ENCODE measurements at regions not wholly inside any gene's neighbourhood (a gene's known extent, or its start where the extent isn't known, plus 50 kb on each side); places are given as distances from the start of the nearest gene placed in this dataset.

DNA sequence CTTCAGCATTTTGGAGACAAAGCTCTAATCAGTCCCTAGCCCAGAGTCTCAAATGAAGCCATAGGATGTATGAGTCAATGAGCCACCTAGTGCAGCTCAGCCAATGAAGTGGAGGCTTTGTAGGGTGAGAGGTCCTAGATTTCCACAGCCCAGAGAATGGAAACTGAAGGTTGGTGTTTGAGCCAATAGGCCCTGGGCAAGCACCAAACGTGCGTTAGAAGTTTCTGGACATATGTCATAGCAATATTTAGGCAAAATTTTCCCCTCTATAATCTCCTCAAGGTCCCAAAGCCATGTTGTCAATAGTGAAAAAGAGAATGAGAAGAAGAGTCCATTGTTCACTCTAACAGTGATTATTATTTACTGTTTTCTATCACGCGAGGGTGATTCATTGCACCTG lies 361.3 kb downstream of the PLPP3 start:
- Histone ChIP-seq H2BK120ac (replicated peaks; ENCODE audit: low read depth, low read length) (no peak overlapping the region), H4K91ac (replicated peaks; ENCODE audit: insufficient read length, low read length) (no peak overlapping the region), H3K14ac (ENCODE audit: insufficient read length) (no peak overlapping the region), H4K5ac (ENCODE audit: insufficient read length, low read depth, low read length) (no peak overlapping the region), H3K4me1 (replicated peaks in 1 of 4; ENCODE audit: control insufficient read depth in 3 of 4, insufficient read depth in 4 of 4, low read length in 3 of 4) (no peaks in the 10 kb centered on the region), H3K9ac (replicated peaks in 1 of 4; ENCODE audit: extremely low read depth in 1 of 4, low read depth in 3 of 4, low read length in 3 of 4) (no peak overlapping the region), H3K79me2 (ENCODE audit: control insufficient read depth in 1 of 2, insufficient read depth in 2 of 2, low read length in 2 of 2) (no peaks in the 10 kb centered on the region), H3K4ac (replicated peaks; ENCODE audit: insufficient read length, low read depth, low read length) (no peak overlapping the region), H4K20me1 (replicated peaks in 1 of 2; ENCODE audit: control insufficient read depth in 1 of 2, insufficient read depth in 2 of 2, low read length in 2 of 2) (no peaks in the 10 kb centered on the region), H3K36me3 (ENCODE audit: control insufficient read depth in 2 of 4, insufficient read depth in 4 of 4, low read length in 3 of 4) (no peaks in the 10 kb centered on the region), H2BK5ac (ENCODE audit: low read depth, low read length) (no peak overlapping the region), H3K4me3 (ENCODE audit: extremely low read depth in 1 of 4, insufficient read depth in 2 of 4, low read depth in 3 of 4, low read length in 4 of 4) (no peak overlapping the region), H3K9me3 (ENCODE audit: insufficient read depth in 2 of 2, low read depth in 1 of 2, low read length in 1 of 2) (no peaks in the 10 kb centered on the region), H3K79me1 (ENCODE audit: low read depth, low read length) (no peaks in the 10 kb centered on the region), H3K18ac (ENCODE audit: extremely low read depth, low read length) (no peak overlapping the region), H3K23ac (ENCODE audit: insufficient read length) (no peak overlapping the region), H4K8ac (ENCODE audit: extremely low read depth, insufficient read depth, low read length) (no peak overlapping the region), H3K27ac (ENCODE audit: low read depth, low read length) (no peak overlapping the region), H3K56ac (replicated peaks; ENCODE audit: insufficient read length, low read depth, low read length) (no peak overlapping the region), H2AFZ (ENCODE audit: low read length) (no peak overlapping the region), H2BK12ac (ENCODE audit: low read depth, low read length) (no peak overlapping the region), H3K4me2 (ENCODE audit: insufficient read depth in 1 of 2, low read depth in 2 of 2, low read length in 2 of 2) (no peak overlapping the region), H2BK15ac (ENCODE audit: low read length) (no peak overlapping the region), H3K23me2 (ENCODE audit: low read depth, low read length) (no peaks in the 10 kb centered on the region), H2BK20ac (ENCODE audit: low read length) (no peak overlapping the region), H2AK5ac (ENCODE audit: low read depth, low read length) (no peak overlapping the region), H3K27me3 (replicated peaks in 1 of 4; ENCODE audit: control insufficient read depth in 3 of 4, extremely low read depth in 1 of 4, insufficient read depth in 3 of 4, low read length in 3 of 4) (no peaks in the 10 kb centered on the region; a peak in 1 of 7 replicates)
- 90% methylated on average over 4 of the region's 4 CpGs; no CpG with 5 or more reads in 1 of the 2 experiments for WGBS, 2 experiments (ENCODE audit: extremely low coverage in 1 of 2, insufficient coverage in 1 of 2, insufficient read length in 1 of 2, insufficient replicate concordance in 2 of 2, low coverage in 1 of 2, low lambda C conversion rate in 2 of 2, missing lambda C conversion rate in 1 of 2)
- FAIRE-seq (no peak), DNase-seq (ENCODE audit: low read depth in 1 of 2, low spot score in 2 of 2) (no peak)
- ChIA-PET CTCF (ENCODE audit: partially characterized antibody) (interaction anchor here (4.2 kb wide), 1 partner anchor 11 kb away, joined by 19 read pairs; no protein-coding TSS in a partner anchor), POLR2A (ENCODE audit: partially characterized antibody) (no interaction called here)
- TF ChIP-seq ZNF274 (IDR thresholded peaks at IDR 0.05; ENCODE audit: borderline replicate concordance, extremely low read depth, low read length) (no peak), TAF1 (IDR thresholded peaks at IDR 0.05; ENCODE audit: low read depth, low read length) (no peak), KDM1A (IDR thresholded peaks at IDR 0.05; ENCODE audit: borderline replicate concordance, low read length) (no peak)
- TF ChIP-seq, protein P1, sequence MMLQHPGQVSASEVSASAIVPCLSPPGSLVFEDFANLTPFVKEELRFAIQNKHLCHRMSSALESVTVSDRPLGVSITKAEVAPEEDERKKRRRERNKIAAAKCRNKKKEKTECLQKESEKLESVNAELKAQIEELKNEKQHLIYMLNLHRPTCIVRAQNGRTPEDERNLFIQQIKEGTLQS (IDR thresholded peaks at IDR 0.05; ENCODE audit: insufficient read depth, low read depth, low read length) = no peak
- TF ChIP-seq, protein P2, sequence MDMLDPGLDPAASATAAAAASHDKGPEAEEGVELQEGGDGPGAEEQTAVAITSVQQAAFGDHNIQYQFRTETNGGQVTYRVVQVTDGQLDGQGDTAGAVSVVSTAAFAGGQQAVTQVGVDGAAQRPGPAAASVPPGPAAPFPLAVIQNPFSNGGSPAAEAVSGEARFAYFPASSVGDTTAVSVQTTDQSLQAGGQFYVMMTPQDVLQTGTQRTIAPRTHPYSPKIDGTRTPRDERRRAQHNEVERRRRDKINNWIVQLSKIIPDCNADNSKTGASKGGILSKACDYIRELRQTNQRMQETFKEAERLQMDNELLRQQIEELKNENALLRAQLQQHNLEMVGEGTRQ (IDR thresholded peaks at IDR 0.05; ENCODE audit: low read length) = no peak
- TF ChIP-seq, protein P3, sequence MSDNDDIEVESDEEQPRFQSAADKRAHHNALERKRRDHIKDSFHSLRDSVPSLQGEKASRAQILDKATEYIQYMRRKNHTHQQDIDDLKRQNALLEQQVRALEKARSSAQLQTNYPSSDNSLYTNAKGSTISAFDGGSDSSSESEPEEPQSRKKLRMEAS (IDR thresholded peaks at IDR 0.05) = no peak
